GM18520 (cell line): ENCODE measurements at regions not wholly inside any gene's neighbourhood (a gene's known extent, or its start where the extent isn't known, plus 50 kb on each side); places are given as distances from the start of the nearest gene placed in this dataset.
"Not testable (repeated sequence)": the region's sequence is repeated elsewhere in the genome, so short reads cannot be mapped to it uniquely, and the experiment has no call there.

Experiments
- ATAC-seq: cut with Tn5 transposase; IDR thresholded peaks from one replicate; pipeline ENCODE4 v1.9.1; 2021; ENCODE audit not compliant: unreplicated experiment

DNA sequence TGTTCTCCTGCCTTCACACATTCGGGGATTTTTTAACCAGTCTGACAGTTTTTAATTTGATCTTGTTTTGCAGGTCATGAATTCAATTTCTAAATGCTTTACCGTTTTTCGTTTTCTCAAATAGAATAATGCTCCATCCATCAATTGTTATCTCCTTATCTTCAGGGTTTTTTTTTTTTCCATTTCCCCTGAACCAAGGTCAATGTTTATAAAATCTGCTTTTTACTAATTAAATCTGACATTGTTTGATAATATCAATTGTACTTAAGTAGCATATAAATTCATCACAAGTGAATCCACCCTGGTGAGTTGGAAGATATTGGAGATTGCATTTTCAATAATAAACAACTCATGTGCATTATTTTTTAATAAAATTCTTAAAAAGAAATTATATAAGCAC, 2004.6 kb upstream of the WWC1 start:
- ATAC-seq: no peak

DNA sequence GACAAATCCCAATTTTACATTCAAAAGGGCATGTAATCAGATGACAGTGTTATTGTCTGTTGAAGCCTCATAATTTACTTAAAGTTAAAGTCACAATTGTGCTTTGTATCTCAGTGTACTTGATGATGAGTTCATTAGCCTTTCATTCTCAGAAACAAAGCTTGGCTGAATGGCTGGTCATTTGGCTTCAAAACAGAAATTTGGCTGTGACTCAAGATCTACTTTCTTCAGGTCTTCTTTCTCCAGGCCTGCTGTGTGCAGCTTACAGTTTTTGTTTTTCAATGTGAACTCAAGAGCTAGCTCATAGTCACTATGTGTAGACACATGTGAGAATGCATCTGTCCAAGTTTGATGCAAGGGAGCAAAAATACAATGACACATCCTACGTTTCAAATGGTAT, 2003.6 kb upstream of the WWC1 start:
- no peak for ATAC-seq

DNA sequence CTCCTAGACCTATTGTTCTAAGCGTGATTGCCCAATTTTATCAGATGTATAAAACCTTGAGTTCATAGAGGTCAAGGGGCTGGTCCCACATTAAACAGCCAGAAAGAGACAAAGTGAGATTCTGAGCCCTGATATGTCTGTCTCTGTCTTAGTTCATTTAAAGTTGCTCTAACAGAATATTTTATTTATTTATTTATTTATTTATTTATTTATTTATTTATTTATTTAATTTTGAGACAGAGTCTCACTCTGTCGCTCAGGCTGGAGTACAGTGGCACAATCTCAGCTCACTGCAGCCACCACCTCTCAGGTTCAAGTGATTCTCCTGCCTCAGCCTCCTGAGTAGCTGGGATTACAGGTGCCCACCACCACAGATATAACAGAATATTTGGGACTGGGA, 1999.6 kb upstream of the WWC1 start:
- not testable (repeated sequence) for ATAC-seq

DNA sequence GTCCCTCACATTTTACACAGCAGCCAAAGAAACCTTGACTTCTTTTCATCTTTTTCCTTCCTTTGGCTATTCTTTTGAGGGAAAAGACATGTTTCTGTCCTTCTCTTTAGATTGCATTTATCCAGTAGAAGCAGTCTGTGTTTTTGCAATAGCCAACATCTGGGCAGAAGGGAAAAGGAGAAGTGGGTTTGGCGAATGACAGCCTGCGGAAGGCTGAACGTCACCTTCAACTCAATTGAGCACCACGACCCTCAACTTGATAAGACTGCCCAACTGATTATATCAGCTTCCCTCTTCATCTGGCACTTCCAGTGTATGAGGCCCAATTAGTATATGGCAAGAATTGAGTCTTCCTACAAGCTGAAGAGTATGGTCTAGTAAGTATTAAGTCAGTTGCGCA, 1997.6 kb upstream of the WWC1 start:
- ATAC-seq: no peak

DNA sequence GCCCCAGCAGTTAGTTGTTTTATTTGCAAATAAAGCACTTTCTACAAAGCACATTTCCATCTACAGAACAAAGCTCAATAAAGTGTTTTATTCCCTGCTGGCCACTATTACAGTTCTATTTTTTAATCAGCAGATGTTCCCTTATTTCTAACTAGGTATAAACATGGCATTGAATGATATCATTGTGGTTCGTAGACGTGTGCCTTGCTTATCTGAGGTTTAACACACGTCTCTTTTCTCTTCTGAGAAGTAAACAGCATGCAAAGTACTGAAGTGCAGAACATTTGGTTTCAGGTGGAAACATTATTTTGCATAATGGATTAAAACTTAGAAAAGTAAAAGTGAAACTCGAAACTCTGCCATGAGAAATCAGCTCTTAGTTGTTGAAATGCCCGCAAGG, 1989.3 kb upstream of the WWC1 start:
- no peak for ATAC-seq

DNA sequence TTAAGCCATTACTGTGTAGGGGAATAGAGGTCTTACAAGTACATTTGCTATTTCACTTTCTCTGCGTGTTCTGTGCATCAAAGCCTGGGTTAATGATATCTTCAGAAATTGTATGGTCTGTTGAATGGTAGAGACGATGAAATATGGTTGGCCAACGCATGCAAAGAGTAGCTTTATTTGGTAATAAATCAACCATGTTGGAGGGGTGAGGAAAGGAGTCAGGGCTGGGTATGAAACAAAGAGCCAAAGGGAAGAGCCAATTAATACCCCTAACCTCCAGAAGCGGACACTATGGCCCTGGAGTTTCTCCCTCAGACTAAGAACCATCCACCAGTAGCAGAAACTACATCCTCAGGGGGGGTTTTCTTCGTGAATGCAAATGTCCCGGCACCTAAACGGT, 1974.0 kb upstream of the WWC1 start:
- no peak for ATAC-seq

DNA sequence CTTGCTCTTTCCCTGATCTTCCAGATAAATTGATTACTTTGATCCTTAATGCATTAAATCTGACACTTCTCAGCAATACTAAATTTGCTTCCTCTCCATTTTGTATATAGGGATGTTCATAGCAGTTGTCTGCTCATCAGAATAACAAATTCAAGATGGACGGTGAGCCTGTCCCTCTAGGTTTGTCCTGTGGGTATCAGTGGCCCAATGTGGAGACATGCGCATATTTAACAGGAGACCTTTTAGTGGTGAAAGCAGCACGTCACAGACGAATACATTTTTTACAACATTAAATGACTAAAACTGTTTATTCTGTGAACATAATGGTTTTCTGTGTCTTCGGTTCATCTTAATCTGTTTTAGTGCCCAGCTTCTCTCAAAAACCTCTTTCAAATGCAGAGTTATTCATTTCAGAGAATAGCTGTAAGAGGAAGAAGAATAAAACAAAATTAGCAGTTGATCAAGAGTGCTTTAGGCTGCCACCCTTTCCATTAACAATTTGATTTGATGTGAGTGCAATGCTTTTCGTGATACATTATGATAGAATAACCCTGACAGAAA, 1970.4 kb upstream of the WWC1 start:
- no peak for ATAC-seq

DNA sequence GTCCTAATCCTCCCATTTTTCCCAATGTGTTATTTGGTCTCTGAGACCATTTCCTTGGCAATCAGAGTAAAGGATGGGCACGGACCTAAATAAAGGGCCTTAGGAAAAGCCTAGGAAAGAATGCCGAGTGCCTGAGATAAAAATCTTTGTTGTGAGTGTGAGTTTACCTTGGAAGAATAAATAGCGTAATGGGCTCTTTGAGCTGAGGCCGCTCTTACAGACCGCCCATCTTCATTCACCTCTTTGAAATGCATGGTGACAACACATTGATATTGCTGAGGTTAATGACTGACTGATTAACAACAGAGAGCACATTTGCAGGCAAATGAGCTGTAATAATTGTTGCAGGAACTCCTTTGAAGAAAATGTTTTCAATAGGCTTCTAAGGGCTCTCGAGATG, 1967.1 kb upstream of the WWC1 start:
- ATAC-seq: no peak

DNA sequence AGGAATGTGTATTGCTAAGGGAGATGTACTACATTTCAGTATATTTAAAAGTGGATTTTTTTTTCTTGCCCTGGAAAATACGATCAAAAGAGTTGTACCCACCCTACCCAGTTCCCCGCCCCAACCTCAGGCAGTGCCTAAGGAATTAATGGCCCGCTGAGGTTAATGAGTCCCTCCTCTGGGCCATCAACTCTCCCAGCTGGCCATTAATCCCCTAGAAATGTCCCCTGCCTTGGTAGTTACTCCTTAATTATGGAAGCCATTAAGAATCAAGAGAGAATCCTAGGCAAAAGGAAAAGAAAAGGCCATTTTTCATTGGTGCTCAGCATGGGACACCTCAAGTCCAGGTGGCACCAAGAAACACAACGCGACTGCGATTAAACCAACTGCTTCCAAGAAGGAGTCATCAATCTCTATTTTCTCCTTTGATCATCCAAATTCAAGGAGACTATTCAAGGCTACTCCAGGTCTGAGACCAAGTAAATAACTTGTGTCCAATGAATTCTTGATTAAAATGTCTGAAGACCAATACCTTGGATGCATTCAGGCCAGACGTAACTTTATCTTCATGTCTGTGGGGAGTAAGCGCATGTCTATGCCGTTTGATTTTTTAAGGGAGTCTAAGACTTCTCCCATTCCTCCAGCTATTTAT, 1962.2 kb upstream of the WWC1 start:
- no peak for ATAC-seq

DNA sequence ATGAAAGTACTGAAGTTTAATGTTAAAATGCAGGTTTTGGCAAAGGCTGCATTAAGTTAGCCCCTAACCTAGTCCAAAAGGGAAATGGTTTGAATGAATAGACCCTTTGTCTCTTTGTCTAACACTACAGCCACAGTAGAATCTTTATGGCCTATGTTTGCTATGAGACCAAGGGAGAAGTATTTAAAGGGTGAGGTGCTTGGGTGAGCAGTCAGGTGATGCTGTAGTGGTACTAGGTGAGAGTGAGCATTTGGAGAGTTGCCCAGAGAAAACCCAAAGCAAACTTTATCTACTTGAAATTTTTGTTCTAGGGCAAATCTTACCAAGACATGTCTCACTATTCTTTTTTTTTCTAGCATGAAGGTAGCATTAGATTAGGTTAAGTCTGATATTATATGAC, 1961.4 kb upstream of the WWC1 start:
- ATAC-seq: no peak

DNA sequence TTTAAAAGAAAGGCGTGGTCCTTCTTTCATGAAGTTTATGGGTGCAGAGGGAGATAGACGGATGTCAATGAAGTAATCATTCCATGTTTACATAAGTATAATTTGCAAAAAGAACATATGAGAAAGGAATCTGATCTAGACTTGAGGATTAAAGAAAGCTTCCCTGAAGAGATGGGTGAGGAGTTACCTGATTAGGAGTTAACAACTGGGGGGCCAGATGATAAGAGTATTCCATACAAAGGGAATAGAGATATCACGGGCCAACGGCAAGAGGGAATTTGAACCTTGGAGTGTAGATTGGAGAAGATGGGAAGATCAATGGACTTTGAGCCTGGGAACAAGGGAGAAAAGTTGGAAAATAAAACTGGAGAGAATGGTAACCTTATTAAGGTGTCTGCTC, 1959.9 kb upstream of the WWC1 start:
- no peak for ATAC-seq

DNA sequence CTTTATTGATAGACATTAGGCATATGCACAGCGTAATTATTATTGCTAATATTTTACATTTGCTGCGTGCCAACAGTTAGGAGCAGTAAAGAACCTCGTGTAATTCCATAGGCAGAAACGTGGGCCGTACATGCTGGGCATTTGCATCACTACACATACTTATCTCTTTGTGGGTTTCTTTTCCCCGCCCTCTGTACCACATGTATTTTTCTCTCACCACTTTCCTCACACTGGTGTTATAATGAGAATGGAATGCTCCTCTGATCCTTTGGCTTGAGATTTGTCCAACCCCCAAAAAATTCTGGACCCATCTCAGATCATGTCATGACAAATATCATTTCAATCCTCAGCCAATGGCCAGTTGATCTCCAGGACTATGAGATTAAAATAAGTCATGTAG, 1952.6 kb upstream of the WWC1 start:
- no peak for ATAC-seq

DNA sequence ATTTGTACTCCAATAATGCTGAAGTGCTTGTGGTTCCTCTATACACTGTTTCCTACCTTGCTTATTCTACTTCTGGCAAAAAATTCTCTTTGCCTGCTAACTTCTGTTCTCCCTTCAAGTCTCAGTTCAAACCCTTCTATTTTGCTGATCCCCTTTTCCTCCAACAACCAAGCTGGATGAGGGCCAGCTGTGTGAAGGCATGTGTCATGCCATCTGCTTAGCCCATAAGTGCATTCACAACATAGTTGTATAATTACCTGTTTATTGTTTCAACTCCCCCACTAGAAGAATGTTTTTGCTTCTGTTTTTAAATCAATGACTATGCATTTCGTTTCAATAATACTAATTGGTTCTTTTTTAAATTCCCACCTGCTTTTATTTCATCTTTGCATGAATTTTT, 1951.4 kb upstream of the WWC1 start:
- no peak for ATAC-seq

DNA sequence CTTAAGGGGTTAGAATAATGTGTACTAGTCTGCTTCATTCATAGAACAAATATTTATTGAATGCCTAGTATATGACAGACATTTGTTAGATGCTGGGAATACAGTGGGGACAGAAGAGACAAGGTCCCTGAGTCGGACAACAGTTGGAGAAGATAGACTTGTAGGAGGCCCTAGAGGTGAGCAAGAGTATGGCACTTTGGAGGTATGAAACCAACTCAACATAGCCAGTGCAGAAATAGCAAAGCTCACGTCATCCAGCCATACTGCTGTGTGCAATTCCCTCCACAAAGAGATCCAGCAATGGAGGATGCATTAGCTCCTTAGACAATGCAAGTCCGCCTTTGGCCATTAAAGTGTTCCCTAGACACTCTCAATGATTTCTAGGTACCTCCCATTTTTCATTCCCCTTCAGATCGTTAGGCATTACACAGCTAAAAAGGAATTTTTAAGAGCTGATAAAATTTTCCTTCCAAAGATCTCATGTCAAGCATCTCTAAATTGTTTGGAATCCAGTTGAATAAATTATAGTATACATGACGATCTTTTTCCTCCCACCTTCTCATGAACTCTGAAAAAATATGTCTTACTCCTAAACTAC, 1949.6 kb upstream of the WWC1 start:
- no peak for ATAC-seq

DNA sequence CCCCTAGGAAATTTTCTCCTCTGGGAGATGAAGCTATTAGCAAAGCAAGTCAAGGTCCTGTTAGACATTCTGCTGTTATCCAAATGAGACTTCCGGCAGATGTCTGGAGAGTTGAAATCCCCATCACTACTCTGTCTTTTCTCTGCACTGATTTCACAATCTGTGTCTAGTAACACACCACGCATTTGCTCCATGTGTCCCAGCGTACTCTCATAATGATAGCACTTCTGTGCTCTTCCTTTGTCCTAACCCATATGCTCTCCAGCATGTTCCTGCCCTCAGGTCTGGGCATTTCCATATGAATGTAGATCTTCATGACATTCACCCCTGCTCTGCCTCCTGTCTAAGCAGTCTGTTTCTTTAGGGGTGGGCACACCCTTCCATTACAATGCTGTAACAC, 1949.0 kb upstream of the WWC1 start:
- ATAC-seq: no peak

DNA sequence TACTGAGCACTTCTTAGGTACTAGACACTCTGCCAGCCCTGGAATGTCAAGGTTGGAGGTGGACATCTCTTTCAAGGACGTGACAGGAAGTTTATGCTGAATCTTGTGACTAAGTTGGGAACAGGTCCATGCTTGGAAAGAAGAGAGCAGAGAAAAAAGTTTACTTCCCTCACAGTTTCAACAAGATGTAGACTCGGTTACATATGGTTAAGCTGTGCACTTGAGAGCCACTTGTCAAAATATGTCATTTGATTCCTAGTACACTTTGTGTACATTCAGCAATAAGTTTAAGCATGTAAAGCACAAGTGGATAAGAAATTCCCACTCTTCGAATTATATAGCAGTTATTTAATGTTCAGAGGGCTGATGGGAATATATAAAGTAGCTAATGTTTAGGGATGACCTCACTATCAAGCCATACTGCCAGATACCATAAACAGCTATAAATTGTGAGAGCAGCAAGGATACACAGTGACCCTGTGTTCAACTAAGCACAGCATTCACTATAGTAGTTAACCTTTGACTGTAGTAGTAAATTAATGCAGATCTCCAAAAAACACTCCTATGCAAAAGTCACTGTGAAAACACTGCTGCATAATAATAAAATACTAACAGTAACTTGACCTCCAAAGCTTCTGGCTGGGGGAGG, 1944.6 kb upstream of the WWC1 start:
- no peak for ATAC-seq

DNA sequence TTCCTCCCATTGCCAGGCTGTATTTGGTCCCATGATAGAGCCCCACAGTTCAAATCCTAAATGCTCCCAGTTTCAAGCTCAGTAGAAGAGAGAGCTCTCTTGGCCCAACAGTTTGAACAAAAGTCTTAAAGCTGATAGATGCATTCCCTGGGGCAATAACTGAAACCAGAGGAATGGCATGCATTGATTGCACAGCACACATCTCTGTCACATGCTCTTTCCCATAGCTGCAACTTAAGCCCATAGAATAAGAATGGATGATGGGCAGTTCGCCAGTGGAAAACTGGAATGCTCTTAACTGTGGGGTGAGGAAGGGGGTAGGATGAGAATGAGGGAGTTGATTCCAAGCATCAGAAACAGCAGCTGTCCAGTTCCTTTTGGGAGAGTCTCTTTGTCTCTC, 1942.4 kb upstream of the WWC1 start:
- no peak for ATAC-seq

DNA sequence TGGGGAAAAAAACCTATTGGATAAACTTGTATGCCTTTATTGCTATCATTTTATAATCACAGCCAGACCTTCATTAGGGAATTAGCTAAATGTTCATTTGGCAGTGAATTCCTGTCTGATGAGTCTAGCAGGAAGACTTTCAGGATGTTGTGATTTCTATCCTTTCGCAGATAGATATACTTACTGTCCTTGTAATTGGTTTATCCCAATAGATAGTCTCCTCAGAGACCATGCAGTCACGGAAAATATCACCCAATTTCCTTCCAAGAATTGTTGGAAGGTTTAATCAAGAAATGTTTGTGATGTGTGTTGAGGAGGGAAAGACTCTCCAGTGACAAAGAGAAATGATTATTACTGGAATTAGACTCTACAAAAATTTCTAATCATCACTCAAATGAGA, 1937.9 kb upstream of the WWC1 start:
- no peak for ATAC-seq

DNA sequence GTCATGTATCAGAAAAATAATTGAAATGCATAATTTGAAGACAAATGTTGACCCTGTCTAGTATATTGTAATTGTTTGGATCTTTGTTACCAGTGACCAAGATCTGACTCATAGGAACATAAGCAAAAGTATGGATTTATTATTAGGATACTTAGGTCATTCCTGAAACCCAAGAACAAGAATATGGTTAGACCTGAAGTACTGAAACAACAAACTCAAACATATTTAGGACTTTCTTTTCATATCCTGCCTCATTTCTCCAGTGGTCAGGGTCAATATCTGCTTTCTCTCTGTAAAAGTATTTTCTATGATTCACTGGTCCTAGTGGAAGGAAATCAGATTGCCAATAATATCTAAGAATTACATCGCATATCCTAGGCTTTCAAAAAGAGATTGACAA, 1937.1 kb upstream of the WWC1 start:
- ATAC-seq: no peak

DNA sequence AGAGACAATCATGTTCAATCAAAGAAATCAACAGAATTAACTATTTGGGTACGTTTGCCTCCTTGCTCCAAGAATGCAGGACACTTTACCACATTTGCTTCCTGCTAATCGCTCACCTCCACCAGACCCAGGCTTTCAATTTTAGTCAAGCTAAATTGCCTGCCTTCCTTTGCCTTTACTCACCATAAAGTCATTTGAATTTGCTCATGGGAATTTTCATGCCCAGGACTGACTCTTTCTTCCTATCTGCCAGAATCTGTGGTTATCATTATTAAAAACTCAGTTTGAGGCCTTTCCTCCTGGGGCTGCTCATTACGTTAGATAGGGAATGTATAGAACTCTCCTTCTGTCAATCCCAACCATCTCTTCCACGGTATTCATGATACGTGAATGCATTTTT, 1935.3 kb upstream of the WWC1 start:
- ATAC-seq: no peak

DNA sequence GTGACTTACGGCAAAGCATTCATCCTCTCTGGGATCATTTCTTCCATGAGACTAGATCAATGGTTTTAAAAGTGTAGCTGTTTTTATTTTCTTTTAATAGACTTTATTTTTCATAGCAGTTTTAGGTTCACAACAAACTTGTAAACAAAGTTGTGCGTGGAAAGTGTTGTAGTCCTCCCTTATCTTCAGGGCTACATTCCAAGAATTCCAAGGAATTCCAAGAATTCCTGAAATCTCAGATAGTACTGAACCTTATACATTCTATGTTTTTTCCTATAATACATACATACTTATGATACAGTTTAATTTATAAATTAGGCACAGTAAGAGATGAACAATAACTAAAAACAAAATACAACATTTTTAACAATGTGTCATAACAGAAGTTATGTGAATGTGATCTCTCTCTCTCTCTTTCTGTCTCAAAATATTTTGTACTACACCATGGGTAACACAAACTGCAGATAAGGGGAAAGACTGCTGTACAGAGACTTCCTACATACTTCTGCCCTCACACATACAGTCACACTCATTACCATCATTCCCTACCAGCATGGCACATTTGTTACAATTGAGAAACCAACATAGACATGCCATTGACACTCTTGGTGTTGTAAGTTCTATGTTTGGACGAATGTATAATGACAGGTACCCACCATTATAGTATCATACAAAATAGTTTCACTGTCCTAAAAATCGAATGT, 1933.2 kb upstream of the WWC1 start:
- ATAC-seq: no peak
